GM21390 (cell line): ENCODE measurements at regions not wholly inside any gene's neighbourhood (a gene's known extent, or its start where the extent isn't known, plus 50 kb on each side); places are given as distances from the start of the nearest gene placed in this dataset.

ENCODE experiments used
- ATAC-seq: cut with Tn5 transposase; IDR thresholded peaks from one replicate; pipeline ENCODE4 v1.9.1; 2021; ENCODE audit not compliant: unreplicated experiment

DNA sequence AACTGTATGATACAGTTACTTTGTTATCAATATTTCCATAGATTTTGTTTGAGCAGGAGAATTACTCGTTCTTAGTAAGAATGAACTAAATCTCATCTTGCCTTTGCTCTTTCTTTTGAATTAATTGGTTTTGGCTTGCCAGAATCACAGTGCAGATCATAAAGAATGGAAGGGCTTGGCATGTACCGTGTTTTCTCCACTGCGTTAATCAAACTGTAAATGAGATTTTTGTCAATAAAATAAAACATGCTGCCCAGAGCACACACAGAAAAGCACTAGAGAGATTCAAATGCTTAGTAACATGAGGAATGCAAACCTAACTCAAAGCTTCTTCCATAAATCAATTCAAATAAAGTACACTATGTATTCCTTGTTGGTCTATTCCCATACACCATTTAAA lies 229.6 kb upstream of the CDH2 start:
- no peak for ATAC-seq

DNA sequence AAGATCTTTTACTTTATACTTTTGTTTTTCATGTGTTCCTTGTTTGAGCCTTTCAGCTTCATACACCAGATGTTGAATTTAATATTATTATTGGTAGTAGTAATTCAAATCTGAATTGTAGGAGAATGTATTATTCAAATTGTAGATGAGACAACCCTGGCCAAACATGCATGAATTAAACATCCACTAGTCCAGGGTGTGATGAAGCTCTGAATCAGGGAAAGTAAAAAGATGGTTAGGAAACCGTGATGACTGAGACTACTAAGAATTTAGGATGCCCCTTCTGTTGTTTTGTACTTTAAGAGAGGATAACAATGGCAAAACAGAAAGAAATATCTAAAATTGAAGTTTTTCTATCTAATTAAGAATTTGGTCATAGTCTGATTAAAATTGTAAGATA lies 227.8 kb upstream of the CDH2 start:
- no peak for ATAC-seq

DNA sequence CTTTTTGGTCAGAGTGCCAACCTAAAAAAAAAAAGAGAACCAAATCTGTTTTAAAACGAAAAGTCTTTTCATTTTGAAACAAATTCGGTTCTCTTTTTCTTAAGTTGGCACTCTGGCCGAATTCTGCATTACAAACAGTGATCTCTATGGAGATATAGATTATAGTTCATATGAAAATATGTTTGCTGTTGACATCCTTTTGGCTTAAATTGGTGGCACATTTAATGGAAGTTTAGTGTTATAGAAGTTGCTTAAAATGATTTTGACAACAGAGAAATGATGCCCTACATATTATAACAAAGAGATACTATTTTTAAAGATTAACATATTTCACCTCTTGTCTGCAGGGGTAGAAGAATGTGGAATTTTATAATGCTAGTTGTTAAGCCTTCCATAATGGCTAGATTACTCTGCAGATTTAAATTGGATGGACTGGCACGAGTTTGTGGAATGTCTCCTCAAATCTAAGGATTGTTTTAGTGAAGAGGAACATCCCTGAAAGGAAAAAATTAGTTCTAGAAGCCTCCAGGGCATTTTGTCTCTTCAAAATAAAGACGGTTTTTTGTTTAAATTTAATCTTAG lies 222.9 kb upstream of the CDH2 start:
- ATAC-seq: no peak

DNA sequence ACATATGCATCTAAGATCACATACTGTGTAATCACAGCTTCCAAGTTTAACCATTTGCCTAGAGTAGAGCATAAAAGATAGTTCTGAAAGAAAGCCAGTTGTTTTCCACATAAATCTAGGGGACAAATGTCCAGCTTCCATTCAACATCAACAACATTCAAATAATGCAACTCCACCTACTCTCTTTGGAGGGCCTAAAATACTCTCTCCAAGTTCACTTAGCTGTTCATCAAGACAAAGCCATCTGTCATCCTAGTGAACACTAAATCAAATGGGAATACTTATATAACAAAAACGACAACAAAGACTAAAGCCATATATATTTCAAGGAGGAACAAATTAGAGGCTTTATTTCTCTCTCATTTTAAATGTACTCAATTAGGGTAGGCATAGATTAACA lies 221.5 kb upstream of the CDH2 start:
- no peak for ATAC-seq

DNA sequence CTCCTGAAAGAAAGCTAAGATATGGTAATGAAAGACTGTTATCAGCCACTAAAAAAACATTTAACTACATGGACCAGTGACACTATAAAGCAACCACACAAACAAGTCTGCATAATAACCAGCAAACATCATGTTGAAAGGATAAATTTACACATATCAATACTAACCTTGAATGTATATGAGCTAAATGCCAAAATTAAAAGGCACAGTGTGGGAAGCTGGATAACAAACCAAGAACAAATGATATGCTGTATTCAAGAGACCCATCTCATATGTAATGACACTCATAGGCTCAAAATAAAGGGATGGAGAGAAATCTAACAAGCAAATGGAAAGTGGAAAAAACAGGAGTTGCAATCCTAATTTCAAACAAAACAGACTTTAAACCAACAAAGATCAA lies 213.1 kb upstream of the CDH2 start:
- no peak for ATAC-seq

DNA sequence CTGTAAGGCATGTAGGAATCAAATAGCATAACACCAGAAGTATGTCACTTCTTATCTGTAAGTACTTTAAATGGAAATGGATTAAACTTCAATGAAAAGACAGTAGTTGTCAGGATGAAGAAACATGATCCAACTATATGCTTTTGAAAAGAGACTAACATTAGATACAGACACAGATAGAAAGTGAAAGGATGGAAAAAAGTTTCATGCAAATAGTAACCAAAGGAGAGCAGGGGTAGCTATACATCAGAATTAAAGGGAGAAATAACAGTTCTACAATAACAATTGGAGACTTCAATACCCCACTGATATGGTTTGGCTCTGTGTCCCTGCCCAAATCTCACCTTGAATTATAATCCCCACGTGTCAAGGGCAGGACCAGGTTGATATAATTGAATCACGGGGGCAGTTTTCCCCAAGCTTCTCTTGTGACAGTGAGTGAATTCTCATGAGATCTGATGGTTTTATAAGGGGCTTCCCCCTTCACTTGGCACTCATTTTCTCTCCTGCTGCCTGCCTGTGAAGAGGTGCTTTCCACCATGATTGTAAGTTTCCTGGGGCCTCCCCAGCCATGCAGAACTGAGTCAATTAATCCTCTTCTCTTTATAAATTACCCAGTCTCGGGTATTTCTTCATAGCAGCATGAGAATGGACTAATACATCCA lies 205.4 kb upstream of the CDH2 start:
- ATAC-seq: no peak

DNA sequence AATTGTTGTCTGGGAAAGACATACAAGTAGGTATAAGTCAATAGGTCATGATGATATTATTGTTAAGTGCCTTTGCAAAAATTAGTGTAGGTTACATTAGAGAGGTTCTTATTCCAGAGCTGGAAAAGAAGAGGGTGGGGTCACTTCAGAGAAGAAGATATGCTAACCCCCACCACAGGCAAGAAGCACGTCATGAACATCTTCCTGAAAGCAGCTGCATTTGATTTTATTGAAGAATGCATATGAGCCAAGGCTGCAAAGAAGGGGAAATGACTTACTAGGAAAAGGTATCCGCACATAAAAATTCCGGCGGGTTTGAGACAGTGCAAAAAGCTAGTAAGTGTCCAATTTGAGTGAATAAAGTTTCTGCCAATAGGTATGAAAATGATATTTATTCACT lies 195.3 kb upstream of the CDH2 start:
- ATAC-seq: no peak

DNA sequence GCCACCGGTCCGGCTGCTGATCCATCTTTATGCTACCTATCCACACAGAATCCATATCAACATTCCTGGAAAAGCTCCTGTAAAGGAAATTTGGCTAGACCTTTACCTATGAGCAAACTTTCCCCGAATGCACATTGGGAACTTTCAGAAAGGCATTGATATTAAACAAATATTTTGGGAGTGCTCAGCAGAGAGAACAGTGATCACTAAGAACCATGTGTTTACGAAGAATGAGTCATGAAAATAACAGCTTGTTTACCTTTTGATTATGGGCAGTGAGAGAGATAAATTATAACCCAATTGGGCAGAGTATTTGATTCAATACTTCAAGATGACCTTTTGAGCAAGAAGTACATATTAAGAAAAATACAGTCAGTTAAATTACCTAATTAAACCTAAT lies 189.7 kb upstream of the CDH2 start:
- no peak for ATAC-seq

DNA sequence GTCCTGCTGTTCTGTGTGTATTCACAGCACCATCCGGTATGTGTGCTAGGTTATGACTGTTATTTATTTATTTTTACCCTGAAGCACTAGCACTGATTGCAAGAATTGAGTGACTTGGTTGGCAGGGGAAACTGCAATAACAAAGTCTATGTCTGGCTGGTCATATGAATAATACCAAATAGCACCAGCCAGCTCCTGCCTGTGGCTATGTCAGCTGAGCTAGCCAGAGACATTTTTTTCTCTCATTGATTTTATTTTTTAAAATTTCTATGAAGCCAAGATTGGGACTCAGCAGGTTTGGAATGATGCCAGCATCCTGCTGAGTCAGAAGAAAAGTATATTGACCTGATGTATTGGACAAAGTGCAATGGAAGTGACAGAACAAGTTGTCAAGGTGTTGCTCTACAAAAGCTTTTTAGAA lies 188.5 kb upstream of the CDH2 start:
- no peak for ATAC-seq

DNA sequence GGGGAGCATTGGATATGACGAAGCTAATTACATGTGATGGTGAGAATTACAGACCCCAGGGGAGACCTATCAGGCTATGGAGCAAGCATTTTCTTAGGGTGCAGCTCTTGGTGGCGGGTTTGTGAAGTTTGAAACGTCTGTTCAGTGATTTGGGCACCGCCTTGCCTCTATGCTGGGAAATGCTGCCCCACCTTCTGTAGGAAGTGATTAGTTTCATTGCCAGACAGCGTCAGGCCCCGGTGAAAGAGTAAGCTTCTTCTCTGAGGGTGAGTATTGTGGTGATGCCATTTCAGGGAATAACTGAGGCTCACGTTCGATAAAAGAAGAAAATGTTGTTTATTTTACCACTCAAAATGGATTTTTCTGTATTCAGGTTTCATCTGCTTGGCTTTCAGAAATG lies 186.2 kb upstream of the CDH2 start:
- no peak for ATAC-seq

DNA sequence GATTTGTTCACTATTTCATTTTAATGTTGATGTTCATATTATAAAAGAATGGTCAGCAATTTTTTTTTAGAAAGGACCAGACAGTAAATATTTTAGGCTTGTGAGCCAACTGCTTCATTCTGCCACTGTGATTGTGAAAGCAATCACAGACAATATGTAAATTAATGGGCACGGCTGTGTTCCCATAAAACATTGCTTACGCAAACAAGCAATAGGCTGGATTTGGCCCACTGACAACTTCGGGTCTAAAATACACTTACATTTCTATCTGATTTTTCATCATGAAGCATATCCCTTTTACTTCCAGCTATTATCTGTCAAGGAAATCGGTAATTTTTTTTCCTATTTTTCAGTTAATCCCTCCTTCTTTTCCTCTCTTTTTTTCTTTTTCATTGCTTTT lies 182.2 kb upstream of the CDH2 start:
- ATAC-seq: no peak

DNA sequence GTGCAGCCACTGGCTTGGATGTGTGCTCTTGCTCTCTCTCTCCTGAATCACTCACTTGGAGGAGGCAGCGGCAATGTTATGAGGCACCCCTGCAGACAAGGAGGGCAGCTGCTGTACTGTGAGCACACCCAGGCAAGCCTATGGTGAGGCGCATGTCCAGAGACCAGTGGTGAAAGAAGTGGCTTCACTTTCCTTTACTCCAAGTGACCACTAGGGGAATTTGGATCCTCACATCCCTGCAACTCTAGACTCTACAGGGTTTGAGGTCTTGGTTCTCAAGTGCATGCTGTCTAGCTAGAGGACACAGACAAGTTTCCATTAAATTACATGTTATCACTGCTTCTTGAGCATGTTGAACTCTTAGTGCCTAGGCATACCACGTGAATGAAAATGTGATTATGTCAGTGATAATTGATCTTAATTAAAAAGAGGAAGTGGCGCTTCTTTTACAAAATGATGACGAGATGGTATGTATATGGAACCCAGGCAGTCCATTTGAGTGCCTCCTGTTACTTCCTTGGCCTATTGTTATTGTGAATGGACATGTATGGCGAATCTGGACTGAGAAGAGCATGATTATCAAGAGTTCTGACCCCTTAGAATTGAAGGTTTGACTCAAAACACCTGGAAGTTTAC lies 181.0 kb upstream of the CDH2 start:
- ATAC-seq: no peak

DNA sequence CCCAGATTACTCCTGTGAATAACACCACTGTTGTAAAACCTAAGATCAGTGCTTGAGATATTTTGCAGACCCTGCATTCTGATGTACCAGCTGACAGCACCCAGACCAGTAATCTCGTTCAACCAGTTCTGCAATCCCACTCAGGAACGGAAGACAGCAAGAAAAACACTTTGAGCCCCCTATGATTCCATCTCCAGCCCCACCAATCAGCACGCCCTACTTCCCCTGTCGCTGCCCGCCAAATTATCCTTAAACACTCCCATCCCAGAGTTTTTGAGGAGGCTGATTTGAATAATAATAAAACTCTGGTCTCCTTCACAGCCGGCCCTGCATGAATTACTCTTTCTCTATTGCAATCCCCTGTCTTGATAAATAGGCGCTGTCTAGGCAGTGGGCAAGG lies 173.9 kb upstream of the CDH2 start:
- ATAC-seq: no peak

DNA sequence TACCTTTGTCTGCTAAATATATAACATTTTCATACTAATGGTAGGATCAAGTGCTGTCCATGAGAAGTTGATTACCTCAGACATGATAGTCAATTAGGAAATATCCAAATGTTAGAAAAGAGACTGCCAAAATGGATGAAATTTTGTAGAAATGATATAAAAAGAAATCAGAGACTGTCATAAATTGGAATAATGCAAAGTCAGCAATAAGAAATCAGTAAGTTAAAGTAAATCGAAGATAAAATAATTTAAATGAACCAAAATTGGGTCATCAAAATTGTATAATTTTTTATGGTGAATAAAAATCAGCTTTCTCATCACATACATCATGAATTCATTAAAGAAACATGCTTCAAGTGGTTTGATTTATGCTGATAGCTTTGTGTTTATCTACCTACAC lies 165.3 kb upstream of the CDH2 start:
- ATAC-seq: no peak

DNA sequence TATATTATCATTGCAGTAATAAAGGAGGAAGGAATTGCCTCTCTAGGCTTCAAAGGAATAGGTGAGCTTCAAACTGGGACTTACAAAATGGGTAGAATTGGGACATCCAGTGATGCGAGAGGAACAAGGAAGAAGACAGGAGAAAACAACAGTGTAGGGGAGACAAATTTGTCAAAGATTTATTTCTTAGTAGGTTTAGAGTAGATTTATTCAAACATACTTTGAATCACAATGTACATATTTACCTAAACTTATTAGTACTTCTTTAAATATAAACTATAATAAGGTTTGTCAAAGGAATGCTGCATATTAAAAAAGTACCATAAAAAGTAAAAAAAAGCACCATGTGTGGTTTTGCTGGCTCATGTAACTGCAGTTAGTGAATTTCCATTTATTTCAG lies 161.4 kb upstream of the CDH2 start:
- no peak for ATAC-seq

DNA sequence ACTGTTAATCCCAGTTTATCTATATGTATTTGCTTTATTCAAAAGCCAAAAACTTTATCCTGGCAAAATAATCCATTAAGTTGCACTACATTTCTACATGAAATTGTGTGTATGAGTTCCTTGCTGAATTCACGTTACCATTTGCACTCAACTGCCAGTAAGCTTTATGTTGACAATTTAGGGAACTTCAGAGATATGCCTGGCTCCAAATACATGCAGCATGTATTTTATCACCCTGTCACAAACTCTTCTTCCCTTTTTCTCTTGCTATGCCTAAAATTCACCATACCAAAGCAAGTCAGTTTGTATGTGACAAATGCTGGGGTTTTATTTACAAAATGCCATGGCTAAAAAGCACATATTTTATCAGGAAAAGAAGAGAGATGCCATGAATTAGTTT lies 157.6 kb upstream of the CDH2 start:
- no peak for ATAC-seq

DNA sequence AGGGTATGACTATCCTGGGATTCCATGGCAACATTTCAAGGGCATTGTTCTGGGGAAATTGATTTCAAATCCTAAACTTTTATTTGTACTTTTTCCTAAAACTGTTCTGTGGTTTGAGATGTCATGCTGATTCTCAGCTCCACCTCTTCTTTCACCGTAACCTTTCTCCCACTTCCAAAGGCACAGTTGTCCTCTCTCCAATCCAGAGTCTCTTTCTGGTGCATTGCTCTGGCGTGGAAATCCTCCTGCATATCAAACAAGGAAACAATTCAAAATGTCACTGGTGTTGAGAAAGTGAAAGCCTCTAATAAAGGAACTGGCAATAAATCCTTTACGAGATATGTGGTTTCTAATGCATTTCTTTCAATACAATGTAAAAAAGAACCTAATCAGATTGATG lies 155.1 kb upstream of the CDH2 start:
- no peak for ATAC-seq

DNA sequence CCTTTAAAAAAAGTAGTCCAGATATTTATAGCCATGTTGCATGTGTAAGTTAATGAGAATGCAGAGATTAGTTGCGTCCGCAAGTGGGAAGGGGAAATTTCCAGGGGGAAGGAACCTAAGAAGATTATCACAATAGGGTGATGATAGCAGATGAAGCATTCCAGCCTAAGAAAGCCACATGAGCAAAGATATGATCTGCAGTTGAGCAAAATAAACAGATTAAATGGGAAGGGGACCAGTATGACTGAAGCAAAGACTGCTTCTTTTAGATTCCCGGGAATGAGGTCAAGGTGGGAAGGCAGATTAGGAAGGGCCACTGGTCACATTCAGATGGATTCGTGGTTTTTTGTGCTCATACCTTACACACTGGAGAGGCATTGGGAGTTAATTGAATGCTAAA lies 154.6 kb upstream of the CDH2 start:
- no peak for ATAC-seq

DNA sequence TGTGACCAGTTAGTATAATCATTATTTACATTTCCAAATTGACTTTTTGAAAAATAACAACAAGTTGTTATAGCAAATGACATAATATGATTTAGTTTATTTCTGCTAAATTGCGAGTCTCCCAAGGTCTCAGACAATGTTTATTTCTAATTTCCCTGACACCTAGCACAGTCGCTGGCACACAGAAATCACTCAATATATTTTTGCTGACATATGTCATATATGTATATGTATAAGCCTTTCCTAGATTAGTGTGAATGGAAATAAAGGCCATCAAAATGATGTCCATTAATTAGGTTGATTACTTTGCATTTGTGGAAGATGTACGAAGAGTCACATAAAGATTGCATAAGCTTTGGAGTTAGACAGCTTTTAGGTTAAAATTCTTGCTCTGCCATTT lies 136.7 kb upstream of the CDH2 start:
- no peak for ATAC-seq

DNA sequence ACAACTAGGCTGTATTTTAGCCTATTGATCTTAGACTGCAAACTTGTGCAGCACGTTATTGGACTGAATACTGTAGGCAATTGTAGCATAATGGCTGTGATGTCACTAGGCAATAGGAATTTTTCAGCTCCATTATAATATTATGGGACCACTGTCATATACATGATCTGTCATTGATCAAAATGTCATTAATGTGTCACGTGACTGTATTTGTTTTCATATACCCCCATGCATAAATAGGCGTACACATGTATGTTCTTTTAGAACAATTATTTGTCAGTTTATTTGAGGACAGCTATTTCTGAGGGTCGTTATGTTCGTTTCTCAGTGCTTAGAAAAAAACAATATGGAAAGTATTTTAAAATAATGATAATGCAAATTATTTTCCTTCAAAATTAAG lies 111.9 kb upstream of the CDH2 start:
- no peak for ATAC-seq

DNA sequence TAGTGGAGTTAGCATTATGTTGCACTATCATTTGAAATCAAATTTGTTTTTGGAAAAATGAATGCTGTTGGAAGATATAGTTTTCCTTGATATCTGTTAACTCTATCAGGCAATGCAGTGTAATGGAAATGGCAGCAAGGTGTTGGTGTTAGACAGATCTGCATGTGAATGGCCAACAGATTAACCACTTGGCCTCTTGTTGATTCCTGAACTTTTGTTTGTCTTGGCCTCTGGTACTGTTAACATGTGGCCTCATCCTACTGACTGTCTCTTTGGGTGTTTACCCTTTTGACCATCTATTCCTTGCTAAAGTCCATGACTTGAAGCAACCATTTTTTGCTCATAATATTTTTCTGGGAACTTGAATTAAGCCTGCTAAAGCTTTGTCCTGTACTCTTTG lies 110.2 kb upstream of the CDH2 start:
- ATAC-seq: no peak

DNA sequence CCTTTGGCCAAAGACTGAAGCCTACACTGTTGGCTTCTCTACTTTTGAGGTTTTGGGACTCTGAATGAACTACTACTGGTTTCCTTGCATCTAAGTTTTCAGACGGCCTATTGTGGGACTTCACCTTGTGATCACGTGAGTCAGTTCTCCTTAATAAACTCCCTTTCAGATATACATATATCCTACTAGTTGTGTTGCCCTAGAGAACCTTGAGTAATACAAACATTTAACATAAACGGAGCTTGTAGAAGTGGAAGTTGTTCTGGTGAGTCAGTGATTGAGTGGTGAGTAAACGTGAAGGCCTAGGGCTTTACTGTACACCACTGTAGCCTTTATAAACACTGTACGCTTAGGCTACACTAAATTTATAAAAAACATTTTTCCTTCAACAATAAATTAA lies 107.2 kb upstream of the CDH2 start:
- ATAC-seq: no peak

DNA sequence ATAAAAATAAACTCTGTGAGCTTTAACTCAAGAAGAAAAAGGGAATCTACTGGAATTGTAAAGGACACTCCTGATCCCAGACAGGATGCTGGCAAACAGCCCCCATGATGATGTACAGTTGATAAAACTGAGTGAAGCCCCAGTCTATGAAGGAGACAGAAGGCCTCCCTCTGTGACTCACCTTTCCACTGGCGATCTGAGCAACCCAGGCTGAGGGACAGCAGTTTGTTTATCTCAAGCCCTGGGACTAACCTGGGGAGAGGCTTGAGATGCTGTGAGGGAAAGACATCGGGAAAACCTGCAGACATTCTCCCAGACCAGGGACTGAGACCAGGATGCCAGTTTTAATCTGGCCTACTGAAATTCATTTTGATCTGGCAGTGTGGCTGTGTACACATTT lies 104.5 kb upstream of the CDH2 start:
- ATAC-seq: no peak
